Hematopoietic multipotent progenitor cell treated with erythropoietin and hydrocortisone succinate and interleukin-3 and kit ligand, for 4 days (in vitro differentiated cells): ENCODE measurements at regions not wholly inside any gene's neighbourhood (a gene's known extent, or its start where the extent isn't known, plus 50 kb on each side); places are given as distances from the start of the nearest gene placed in this dataset.
"Not testable (repeated sequence)": the region's sequence is repeated elsewhere in the genome, so short reads cannot be mapped to it uniquely, and the experiment has no call there.

Experiments used
- DNase-seq: peaks from one replicate; pipeline ENCODE4 v3.0.0-alpha.2; 2015

DNA sequence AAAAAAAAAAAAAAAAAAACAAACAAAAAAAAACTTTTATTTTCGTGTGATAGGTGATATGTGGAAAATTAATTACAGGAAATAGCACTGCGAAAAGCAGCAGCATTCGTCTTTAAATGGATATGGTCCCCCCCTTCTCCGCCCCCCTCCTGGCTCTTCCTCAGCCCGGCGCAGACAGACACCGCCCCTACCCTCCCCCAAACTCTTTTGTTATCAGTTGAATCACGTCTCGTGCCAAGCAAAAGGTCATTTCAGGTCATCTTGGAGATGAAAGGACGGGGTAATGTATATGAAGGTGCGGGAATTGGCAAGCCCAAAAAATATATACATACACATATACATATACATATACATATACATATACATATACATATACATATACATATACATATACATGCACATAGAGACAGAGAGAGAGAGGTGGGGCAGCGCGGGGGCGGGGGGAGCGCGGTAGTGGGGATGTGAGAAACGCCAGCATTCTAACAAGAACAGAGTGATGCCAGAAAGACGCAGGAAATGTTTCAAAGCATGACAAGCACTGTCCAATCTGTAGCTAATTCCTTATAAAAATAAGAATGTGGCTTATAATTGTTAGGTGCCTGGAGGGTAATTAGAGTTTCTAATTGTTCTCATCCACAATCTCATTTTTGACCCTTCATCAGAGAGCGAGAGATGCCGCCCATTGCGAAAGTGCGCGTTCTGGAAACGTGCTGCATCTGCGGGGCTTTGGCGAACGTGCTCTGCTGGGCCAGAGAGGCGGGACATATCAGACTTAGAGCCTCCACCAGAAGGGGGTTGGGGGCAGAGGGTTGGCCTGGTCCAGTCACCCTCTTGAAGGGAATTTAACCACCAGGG lies 214.5 kb upstream of the UBASH3B start:
- peak; percentile 51 for DNase-seq

DNA sequence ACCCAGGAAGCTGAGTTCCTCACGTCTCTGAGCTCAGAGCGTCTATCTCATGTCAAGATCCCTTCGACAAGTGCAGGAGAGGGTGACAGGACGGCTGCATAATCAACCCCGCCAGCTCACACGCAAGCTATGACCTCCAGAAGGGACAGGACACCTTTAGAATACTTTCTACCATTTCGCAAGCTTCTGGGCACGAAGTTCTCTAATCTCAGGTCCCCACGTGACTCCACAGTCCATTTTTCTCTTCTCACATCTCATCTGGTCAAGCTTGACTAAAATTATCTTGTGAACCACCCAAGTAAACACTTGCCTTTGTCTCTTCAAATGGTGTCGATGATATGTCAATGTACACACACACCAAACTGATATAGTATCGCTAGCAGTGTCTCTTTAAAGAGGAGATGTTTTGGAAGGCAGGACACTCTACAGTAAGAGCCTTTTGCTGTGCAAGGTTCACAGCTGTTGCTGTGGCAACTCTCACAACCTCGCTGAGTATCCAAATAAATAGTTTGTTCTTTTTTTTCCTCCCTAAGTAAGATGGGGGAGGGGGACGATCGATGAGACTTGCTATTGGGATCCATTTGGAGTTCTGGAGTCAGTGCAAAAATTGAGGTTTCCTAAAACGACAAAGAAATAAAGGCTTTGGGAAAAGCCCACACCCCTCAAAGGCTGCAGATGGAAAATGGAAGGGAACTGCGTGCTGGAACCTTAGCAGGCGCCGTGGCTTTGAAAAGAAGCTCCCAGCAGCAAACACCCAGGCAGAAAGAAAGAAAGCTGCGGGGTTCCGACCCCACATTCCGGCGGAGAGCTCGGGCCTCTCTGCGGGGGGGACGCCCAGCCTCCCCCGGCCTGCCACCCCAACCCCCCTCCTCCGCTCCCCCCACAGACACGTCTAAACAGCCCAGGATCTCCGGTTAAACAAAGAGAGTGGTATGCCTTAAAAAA lies 215.4 kb upstream of the UBASH3B start:
- DNase-seq = peak; percentile 37

DNA sequence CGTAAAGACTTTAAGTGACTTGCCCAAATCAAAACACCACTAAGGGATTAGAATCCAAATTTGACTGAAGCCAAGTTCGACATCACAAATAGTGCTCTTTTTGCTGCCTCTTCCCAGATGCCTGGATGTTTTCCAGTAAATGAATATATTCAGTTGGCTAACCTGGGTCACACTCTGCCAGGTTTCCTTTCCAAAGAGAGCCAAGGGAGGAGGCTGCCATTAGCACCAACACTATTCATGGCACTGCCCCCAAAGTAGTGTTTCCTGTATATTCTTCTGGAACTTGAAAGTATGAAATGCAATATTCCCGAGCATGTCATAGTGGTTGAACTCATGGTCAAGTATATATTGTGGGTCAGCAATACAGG lies 219.3 kb upstream of the UBASH3B start:
- no peak for DNase-seq

DNA sequence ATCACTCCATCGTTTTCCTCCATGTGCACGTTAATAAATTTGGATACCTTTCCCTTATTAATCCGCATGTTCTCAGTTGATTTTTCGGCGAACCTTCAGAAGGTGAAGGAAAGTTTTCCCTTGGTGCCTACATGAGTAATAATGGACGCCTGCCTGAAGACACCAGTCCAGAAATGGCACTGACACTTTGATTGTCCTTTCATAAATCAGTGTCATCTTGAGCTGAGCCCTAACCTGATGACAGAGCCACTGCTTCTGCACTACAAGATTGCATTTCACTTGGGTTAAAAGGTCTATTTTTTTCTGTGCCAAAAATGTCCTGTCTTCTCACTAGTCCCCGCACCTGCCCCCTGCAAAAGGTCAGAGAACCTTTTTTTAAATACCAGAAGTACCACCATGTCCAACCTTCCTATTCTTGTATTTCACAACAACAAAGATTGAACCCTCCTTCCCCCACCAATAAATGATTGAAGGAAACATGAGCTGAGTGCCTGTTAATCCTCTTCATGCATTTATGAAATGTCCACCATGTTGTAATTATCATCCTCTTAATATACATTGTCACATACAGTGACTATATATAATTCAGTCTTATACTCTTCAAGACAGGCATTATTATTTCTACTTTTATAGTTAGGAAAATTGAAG lies 219.9 kb upstream of the UBASH3B start:
- no peak for DNase-seq

DNA sequence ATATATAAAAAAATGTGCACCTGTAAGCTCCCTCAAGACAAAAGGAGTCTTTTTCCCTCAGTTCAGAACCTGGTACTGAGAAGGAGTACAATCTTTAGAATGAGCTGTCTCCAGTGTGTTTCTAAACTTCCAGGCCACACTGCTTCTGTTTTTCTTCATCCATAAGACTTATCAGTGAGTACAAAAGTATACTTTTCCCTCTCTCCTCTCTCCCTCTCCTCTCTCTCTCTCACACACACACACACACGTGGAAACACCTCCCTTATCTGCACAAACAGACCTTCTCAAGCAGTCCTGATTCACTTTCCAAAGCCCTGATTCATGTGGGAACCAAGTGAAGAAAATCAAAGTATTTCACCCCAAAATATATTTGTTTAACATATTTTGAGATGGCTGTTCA lies 220.7 kb upstream of the UBASH3B start:
- peak; percentile 36 for DNase-seq

DNA sequence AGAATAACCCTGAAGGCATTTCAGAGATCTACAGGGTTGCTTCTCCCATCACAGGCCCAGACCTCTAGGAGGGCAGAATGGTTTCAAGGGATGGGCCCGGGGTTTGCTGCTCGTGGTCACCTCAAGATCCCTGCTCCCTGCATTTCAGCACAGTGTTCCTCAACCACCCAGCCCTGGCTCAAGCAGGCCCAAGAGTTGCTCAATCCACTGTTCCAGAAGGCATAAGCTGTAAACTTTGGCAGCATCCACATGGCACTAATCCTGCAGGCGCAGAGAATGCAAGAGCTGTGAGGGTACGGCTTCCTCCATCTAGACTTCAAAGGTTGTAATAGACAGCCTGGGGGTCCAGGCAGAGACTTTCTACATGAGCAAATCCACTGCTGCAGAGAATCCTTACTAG lies 225.0 kb upstream of the UBASH3B start:
- no peak for DNase-seq

GRCh38 chr11:122426073-122426472 lies 229.4 kb upstream of the UBASH3B start:
- no peak for DNase-seq

DNA sequence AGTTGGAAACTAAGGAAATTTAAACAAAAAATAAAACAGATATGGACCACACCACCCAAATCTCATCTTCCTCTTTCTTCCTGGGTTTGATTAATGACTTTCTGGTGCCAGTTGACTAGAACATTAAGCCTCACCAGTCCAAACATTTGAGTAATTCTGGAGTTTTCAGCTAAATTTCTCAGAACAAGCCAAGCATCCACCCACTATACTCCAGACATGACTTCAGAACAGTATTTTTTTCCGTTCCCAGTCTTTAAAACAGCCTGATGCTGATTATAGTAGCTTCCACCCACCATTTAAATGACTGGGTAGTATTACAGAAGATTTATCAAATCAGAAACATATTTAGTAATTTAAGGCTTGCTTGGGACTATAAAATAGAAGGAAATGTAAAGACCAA lies 230.9 kb upstream of the UBASH3B start:
- DNase-seq = no peak

- no peak for DNase-seq
Observed at GRCh38 chr11:122423886-122424285, 231.6 kb upstream of the UBASH3B start.

- DNase-seq = no peak
Observed at GRCh38 chr11:122423273-122423672, 232.2 kb upstream of the UBASH3B start.

GRCh38 chr11:122422682-122423081 lies 232.8 kb upstream of the UBASH3B start:
- DNase-seq = no peak

GRCh38 chr11:122421702-122422101 lies 233.8 kb upstream of the UBASH3B start:
- no peak for DNase-seq

- no peak for DNase-seq
Observed at GRCh38 chr11:122418032-122418431, 237.5 kb upstream of the UBASH3B start.

DNA sequence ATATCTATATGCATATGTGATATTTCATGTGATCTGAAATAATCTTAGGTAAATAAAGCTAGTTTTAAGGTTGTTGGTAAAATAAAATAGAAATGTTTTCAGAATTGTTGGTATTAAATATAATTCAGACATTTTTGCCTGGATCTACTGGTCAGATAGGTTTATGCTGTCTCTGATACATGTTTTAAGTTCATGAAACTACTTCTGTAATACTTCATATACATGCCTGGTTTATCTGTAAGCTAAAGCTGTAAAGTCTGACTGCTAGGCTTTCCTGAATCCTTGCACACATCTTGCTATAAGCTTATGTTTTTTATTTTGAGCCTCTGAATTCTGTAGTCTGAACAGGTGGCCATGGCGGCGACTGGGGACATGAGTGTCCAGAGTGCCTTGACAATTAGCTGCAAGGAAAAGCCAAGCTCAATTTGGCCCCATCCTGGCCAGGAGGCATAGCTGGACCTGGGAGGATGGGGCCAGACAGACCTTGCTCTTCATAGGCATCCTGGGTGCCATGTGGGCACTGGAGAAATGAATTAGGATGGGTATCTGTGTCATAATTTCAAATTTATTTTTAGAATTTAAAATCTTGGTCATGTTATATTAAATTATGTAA lies 241.0 kb upstream of the UBASH3B start:
- DNase-seq = no peak

DNA sequence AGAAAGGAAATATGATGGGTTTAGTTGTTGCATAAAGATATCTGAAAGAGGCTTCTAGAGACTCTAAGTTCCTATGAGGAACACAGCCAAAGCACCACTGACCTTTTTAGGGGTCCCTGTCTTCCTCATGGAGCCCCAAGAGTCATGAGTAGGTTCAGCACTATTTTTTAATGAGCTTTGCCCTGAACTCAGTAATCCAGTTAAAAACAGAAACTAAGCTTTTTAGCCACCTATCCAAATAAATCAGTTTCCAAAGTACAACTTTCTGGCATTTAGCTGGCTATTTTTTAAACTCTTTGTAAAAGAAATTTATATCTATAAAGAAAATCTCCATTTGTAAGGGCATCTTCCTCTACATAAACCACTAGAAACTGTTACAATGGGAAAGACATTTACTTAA lies 241.8 kb upstream of the UBASH3B start:
- no peak for DNase-seq

- DNase-seq = no peak
Observed at GRCh38 chr11:122412581-122412980, 242.9 kb upstream of the UBASH3B start.

GRCh38 chr11:122406466-122406865 lies 249.1 kb upstream of the UBASH3B start:
- DNase-seq = no peak

DNA sequence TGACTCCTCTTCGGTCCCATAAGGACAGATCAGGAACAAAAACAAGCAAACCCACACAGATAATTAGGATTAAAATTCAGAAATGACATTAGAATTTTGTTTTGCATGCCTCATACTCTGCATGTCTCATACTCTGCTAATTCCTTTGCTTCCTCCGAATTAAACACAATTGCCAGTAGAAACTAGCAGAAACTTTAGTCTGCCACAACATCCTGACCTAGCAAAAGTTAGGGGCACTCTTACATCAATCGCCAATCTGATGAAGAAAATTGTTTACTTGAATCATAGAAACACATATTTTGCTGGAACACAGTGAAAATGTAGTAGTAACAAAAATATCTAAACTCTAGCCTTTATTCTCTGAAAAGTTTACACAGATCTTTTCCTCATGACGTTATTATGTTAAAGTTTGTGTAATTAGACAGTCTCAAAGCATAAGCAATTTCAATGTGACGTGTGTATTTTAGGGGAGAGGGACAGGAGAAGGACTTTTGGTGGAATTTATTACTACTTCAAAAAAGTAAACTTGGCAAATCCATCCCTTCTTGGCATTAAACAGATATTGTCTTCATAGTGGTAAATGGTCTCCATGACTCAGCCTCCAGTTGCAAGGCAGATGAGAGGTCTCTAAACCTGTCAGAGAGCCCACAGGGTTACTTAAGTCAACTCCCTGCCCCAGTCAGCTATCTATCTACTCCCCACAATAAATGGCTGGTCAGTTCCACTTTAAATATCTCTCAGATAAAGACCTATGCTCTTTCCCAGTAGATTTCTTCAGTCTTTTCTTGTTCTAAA lies 249.8 kb upstream of the UBASH3B start:
- DNase-seq = peak; percentile 46

DNA sequence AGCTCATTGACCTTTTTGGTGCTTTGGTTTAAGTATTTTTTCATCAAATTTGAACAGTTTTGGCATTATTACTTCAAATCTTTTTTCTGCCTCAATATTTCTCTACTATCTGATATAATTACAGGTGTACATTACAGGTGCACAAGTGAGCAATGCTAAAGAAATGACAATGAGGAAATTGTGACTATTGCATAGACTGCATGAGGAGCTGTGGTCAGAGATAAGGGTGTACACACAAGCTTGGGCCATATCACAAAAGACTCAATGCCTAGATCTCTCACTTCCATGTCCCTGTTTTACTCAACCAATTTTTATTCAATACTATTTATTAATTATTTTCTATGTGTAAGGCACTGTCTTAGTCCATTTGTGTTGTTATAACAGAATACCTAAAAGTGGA lies 251.0 kb upstream of the UBASH3B start:
- peak; percentile 59 for DNase-seq

DNA sequence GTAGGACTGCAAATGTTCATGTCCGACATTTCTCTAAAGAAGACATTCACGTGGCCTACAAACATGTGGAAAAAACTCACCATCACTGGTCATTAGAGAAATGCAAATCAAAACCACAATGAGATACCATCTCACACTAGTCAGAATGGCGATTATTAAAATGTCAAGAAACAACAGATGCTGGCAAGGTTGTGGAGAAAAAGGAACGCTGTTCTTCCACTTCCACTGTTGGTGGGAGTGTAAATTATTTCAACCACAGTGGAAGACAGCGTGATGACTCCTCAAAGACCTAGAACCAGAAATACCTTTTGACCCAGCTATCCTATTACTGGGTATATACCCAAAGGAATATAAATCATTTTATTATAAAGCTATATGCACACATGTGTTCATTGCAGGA lies 253.9 kb upstream of the UBASH3B start:
- DNase-seq = not testable (repeated sequence)

- no peak for DNase-seq
Observed at GRCh38 chr11:122399375-122399774, 256.1 kb upstream of the UBASH3B start.

GRCh38 chr11:122398851-122399250 lies 256.7 kb upstream of the UBASH3B start:
- no peak for DNase-seq
